IMR-90 (cell line): ENCODE measurements at regions not wholly inside any gene's neighbourhood (a gene's known extent, or its start where the extent isn't known, plus 50 kb on each side); places are given as distances from the start of the nearest gene placed in this dataset.

ENCODE experiments used
- ATAC-seq: fragments of 200-7000 bp; cut with Tn5 transposase; 2 replicates; pipeline ENCODE4 v1.9.1; 2020; ENCODE audit warnings: low read depth, mild to moderate bottlenecking, moderate library complexity
- BruUV-seq: library from RNA; stranded (reverse); fragments of 400-500 nt; replicated peaks from 2 replicates; lab custom pipeline; 2021; lab: Mats Ljungman, UMichigan
- CTCF ChIA-PET: fragments of 300-600 bp; formaldehyde crosslinking; extraction: SDS; loops from one replicate; lab custom pipeline; 2021; ENCODE audit warnings: antibody characterized with exemption; lab: Yijun Ruan, JAX
- POLR2A ChIA-PET: fragments of 300-600 bp; sonication (Branson Sonifier 250); formaldehyde crosslinking; loops from one replicate; lab custom pipeline; 2022; ENCODE audit warnings: antibody characterized with exemption; ENCODE audit not compliant: unreplicated experiment; lab: Charles Lee
- DNase-seq: peaks from one replicate; pipeline ENCODE4 v3.0.0; 2013
- H2AFZ ChIP-seq: replicated peaks from 2 replicates; pipeline ENCODE3; 2013; ENCODE audit warnings: low read length, mild to moderate bottlenecking; ENCODE audit not compliant: poor library complexity
- H2AK5ac ChIP-seq: 2 replicates; pipeline ENCODE4 v1.6.1; 2013; ENCODE audit warnings: low read depth, low read length, inconsistent platforms
- H2AK9ac ChIP-seq: replicated peaks from 2 replicates; pipeline ENCODE3; 2013; ENCODE audit warnings: mild to moderate bottlenecking, low read depth, low read length, moderate library complexity; ENCODE audit not compliant: poor library complexity
- H2BK120ac ChIP-seq: 2 replicates; pipeline ENCODE4 v1.6.1; 2013; ENCODE audit warnings: low read depth, low read length, inconsistent platforms
- H2BK15ac ChIP-seq: 3 replicates; pipeline ENCODE4 v1.6.1; 2013; ENCODE audit warnings: low read depth, low read length, inconsistent platforms
- H2BK20ac ChIP-seq: 2 replicates; pipeline ENCODE4 v1.6.1; 2013; ENCODE audit warnings: low read depth, mild to moderate bottlenecking, inconsistent platforms, low read length, moderate library complexity
- H2BK5ac ChIP-seq: 2 replicates; pipeline ENCODE4 v1.6.1; 2013; ENCODE audit warnings: mild to moderate bottlenecking, low read depth, low read length, inconsistent platforms; ENCODE audit not compliant: poor library complexity, severe bottlenecking
- H3K14ac ChIP-seq: replicated peaks from 2 replicates; pipeline ENCODE4 v1.6.1; 2013; ENCODE audit warnings: low read depth, low read length, inconsistent platforms
- H3K18ac ChIP-seq: 2 replicates; pipeline ENCODE4 v1.6.1; 2013; ENCODE audit warnings: low read depth, low read length, control low read depth
- H3K23ac ChIP-seq: 2 replicates; pipeline ENCODE4 v1.6.1; 2013; ENCODE audit warnings: low read depth, low read length, inconsistent platforms
- H3K27ac ChIP-seq: 2 replicates; pipeline ENCODE4 v1.5.1; 2013; ENCODE audit warnings: mild to moderate bottlenecking, control low read depth, low read length; ENCODE audit not compliant: insufficient read depth
- H3K27me3 ChIP-seq: 2 replicates; pipeline ENCODE4 v1.6.1; 2013; ENCODE audit warnings: low read length; ENCODE audit not compliant: control insufficient read depth, insufficient read depth
- H3K36me3 ChIP-seq: 2 replicates; pipeline ENCODE4 v1.6.1; 2013; ENCODE audit warnings: low read length, mixed read lengths; ENCODE audit not compliant: control insufficient read depth, insufficient read depth
- H3K4ac ChIP-seq: 2 replicates; pipeline ENCODE4 v1.6.1; 2013; ENCODE audit warnings: low read depth, low read length, inconsistent platforms
- H3K4me1 ChIP-seq: 2 replicates; pipeline ENCODE4 v1.6.1; 2013; ENCODE audit warnings: low read length, mixed read lengths; ENCODE audit not compliant: control insufficient read depth, insufficient read depth
- H3K4me2 ChIP-seq: 2 replicates; pipeline ENCODE4 v1.6.1; 2013; ENCODE audit warnings: low read depth, mild to moderate bottlenecking, control low read depth, low read length, moderate library complexity
- H3K4me3 ChIP-seq: 2 replicates; pipeline ENCODE4 v1.5.1; 2013; ENCODE audit warnings: low read depth, mild to moderate bottlenecking, control low read depth, low read length, moderate library complexity; ENCODE audit not compliant: insufficient read depth
- H3K56ac ChIP-seq: 2 replicates; pipeline ENCODE4 v1.6.1; 2013; ENCODE audit warnings: low read length, inconsistent platforms; ENCODE audit not compliant: insufficient read depth; ENCODE audit errors: extremely low read depth
- H3K79me1 ChIP-seq, 2 experiments: 2 replicates each; pipeline ENCODE4 v1.6.1; 2013; ENCODE audit warnings: low read length in 2 of 2, inconsistent platforms in 1 of 2, low read depth in 1 of 2
- H3K9ac ChIP-seq: 2 replicates; pipeline ENCODE4 v1.6.1; 2013; ENCODE audit warnings: low read depth, low read length, control low read depth
- H3K9me1 ChIP-seq: 2 replicates; pipeline ENCODE4 v1.6.1; 2013; ENCODE audit warnings: low read length, inconsistent platforms; ENCODE audit not compliant: insufficient read depth
- H3K9me3 ChIP-seq: 2 replicates; pipeline ENCODE4 v1.6.1; 2013; ENCODE audit warnings: low read length; ENCODE audit not compliant: control insufficient read depth, insufficient read depth
- H4K20me1 ChIP-seq: 2 replicates; pipeline ENCODE4 v1.6.1; 2013; ENCODE audit warnings: low read length, inconsistent platforms; ENCODE audit not compliant: insufficient read depth
- H4K5ac ChIP-seq: 2 replicates; pipeline ENCODE4 v1.6.1; 2013; ENCODE audit warnings: mild to moderate bottlenecking, low read depth, low read length, control low read depth
- H4K8ac ChIP-seq, 2 experiments: 2 replicates each; pipeline ENCODE4 v1.6.1; 2013; ENCODE audit warnings: low read depth in 2 of 2, low read length in 2 of 2, control low read depth in 1 of 2, inconsistent platforms in 1 of 2
- H4K91ac ChIP-seq: 2 replicates; pipeline ENCODE4 v1.6.1; 2013; ENCODE audit warnings: low read depth, low read length, inconsistent platforms; ENCODE audit not compliant: insufficient read depth
- BHLHE40 ChIP-seq: fragments of 150-350 bp; IDR thresholded peaks from 2 replicates; pipeline ENCODE4 v1.6.1; 2016; ENCODE audit warnings: mild to moderate bottlenecking, low read depth, low read length
- CEBPB ChIP-seq: IDR thresholded peaks from 2 replicates; pipeline ENCODE4 v1.6.1; 2012; ENCODE audit warnings: low read depth, low read length, improper control_type of control experiment
- FOS ChIP-seq: fragments of 150-350 bp; IDR thresholded peaks from 2 replicates; pipeline ENCODE4 v1.6.1; 2016; ENCODE audit warnings: low read depth, low read length
- MAFK ChIP-seq: IDR thresholded peaks from 2 replicates; pipeline ENCODE4 v1.6.1; 2012; ENCODE audit warnings: low read depth, low read length, improper control_type of control experiment
- MXI1 ChIP-seq: IDR thresholded peaks from 2 replicates; pipeline ENCODE4 v1.6.1; 2012; ENCODE audit warnings: low read depth, mild to moderate bottlenecking, low read length, moderate library complexity, borderline replicate concordance
- POLR2A ChIP-seq: IDR thresholded peaks from 2 replicates; pipeline ENCODE4 v1.6.1; 2012; ENCODE audit warnings: mild to moderate bottlenecking, low read depth, low read length
- SMC3 ChIP-seq: fragments of 150-350 bp; IDR thresholded peaks from 2 replicates; pipeline ENCODE4 v1.6.1; 2016; ENCODE audit warnings: low read depth, mild to moderate bottlenecking, antibody characterized with exemption, low read length, moderate library complexity
- WGBS, 2 experiments: methylation state at CpG; one replicate each; pipeline versions ENCODE4 v1.1.5 to v1.1.7; 2013; ENCODE audit warnings: missing lambda C conversion rate in 2 of 2; ENCODE audit not compliant: insufficient read length in 1 of 2; ENCODE audit errors: extremely low coverage in 2 of 2; 5-methylcytosine and 5-hydroxymethylcytosine counted together
- dilution Hi-C: fragments of 300-500 bp; cut with HindIII; formaldehyde crosslinking; loops from one replicate; pipeline ENCODE4 v1.14.3; 2018; ENCODE audit warnings: low sequenced_read_pairs; ENCODE audit not compliant: unreplicated experiment
- in situ Hi-C: fragments of 300-500 bp; cut with MboI; formaldehyde crosslinking; loops from 3 replicates; pipeline ENCODE4 v1.14.3; 2019; ENCODE audit warnings: low sequenced_read_pairs, inconsistent platforms, mixed read lengths
- intact Hi-C: fragments of 100-400 bp; cut with micrococcal nuclease; formaldehyde crosslinking; loops from 2 replicates; pipeline ENCODE4 v1.10.0; 2022
- TF ChIP-seq, protein P1 (sequence below): fragments of 150-350 bp; IDR thresholded peaks from 2 replicates; pipeline ENCODE4 v1.6.1; 2016; ENCODE audit warnings: low read depth, mild to moderate bottlenecking, low read length, moderate library complexity, borderline replicate concordance

DNA sequence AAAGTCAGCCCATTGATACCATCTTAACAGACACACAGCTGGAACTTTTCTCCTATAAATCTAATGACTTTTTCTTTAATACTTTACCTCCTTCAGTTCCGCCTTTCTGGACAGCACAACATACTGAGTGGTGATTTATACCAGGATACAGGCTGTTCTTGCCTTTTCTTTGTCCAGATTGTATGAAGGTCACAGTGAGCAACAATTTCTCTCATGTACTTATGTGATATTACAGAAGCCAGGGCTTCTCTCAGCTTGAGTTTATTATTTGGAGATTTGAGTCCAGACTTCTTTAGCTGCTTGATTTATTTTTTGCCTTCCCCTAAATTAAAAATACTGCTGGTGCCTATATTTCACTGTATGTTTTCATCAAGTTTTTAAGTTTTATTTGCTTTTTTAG, 976.0 kb downstream of the ROBO2 start:
- H3K23ac ChIP-seq: no peak overlapping the region
- H4K5ac ChIP-seq: no peak overlapping the region
- H2AK5ac ChIP-seq: no peak overlapping the region
- CTCF ChIA-PET: no interaction called here
- H4K91ac ChIP-seq: no peak overlapping the region
- in situ Hi-C loops (no loop called here), intact Hi-C loops (no loop called here), dilution Hi-C loops (no loop called here)
- H2AFZ ChIP-seq: no peak overlapping the region
- H2BK5ac ChIP-seq: no peak overlapping the region
- no peak overlapping the region for H3K14ac ChIP-seq
- no peak for DNase-seq
- H3K79me1 ChIP-seq: no peaks in the 10 kb centered on the region
- no peak overlapping the region for H3K4me3 ChIP-seq
- H4K8ac ChIP-seq: no peak overlapping the region
- no peaks in the 10 kb centered on the region for H3K9me3 ChIP-seq
- H3K4me2 ChIP-seq: no peak overlapping the region
- ATAC-seq: no peak
- no peak overlapping the region for H3K4ac ChIP-seq
- H2BK15ac ChIP-seq: no peak overlapping the region
- H3K27ac ChIP-seq: no peak overlapping the region
- no peak overlapping the region for H2AK9ac ChIP-seq
- H3K9ac ChIP-seq: no peak overlapping the region
- no peaks in the 10 kb centered on the region for H3K4me1 ChIP-seq
- no peak overlapping the region for H2BK20ac ChIP-seq
- no TSS peak for BruUV-seq
- POLR2A ChIA-PET: no interaction called here
- H3K56ac ChIP-seq: no peak overlapping the region
- no peaks in the 10 kb centered on the region for H3K9me1 ChIP-seq
- H2BK120ac ChIP-seq: no peak overlapping the region
- TF ChIP-seq, protein P1, sequence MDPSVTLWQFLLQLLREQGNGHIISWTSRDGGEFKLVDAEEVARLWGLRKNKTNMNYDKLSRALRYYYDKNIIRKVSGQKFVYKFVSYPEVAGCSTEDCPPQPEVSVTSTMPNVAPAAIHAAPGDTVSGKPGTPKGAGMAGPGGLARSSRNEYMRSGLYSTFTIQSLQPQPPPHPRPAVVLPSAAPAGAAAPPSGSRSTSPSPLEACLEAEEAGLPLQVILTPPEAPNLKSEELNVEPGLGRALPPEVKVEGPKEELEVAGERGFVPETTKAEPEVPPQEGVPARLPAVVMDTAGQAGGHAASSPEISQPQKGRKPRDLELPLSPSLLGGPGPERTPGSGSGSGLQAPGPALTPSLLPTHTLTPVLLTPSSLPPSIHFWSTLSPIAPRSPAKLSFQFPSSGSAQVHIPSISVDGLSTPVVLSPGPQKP: no peak
- TF ChIP-seq MXI1 (no peak), SMC3 (no peak), MAFK (no peak), POLR2A (no peak), BHLHE40 (no peak), CEBPB (no peak), FOS (no peak)
- H3K27me3 ChIP-seq: no peaks in the 10 kb centered on the region
- H3K18ac ChIP-seq: no peak overlapping the region
- no peaks in the 10 kb centered on the region for H4K20me1 ChIP-seq
- no CpG with 5 or more reads among the region's 1 CpG for WGBS, 2 experiments
- no peaks in the 10 kb centered on the region for H3K36me3 ChIP-seq
